Heart right ventricle (tissue), 16 donors: ENCODE measurements at regions not wholly inside any gene's neighbourhood (a gene's known extent, or its start where the extent isn't known, plus 50 kb on each side); places are given as distances from the start of the nearest gene placed in this dataset.

ENCODE experiments used
- ATAC-seq, 8 donors: fragments of 200-7000 bp; cut with Tn5 transposase; one replicate each; pipeline ENCODE4 v1.9.1; 2020; ENCODE audit warnings: mild to moderate bottlenecking in 8 of 8, moderate library complexity in 8 of 8, moderate number of reproducible peaks in 1 of 8
- DNase-seq, 2 donors: peaks; one replicate each; pipeline ENCODE4 v3.0.0-alpha.2; 2020
- H3K27ac ChIP-seq, 10 donors: fragments of 200-600 bp; sonication (generic) in 2 of 10; one replicate each; pipeline versions ENCODE4 v1.5.0 to v1.8.0; 2020 to 2022; ENCODE audit warnings: mild to moderate bottlenecking in 3 of 10
- H3K27me3 ChIP-seq, 7 donors: fragments of 200-600 bp; one replicate each; pipeline ENCODE4 v1.8.0; 2021 to 2022; ENCODE audit warnings: mild to moderate bottlenecking in 2 of 7
- H3K36me3 ChIP-seq, 9 donors: fragments of 200-600 bp; sonication (generic) in 1 of 9; one replicate each; pipeline versions ENCODE4 v1.5.0 to v1.8.0; 2020 to 2022; ENCODE audit warnings: mild to moderate bottlenecking in 2 of 9
- H3K4me1 ChIP-seq, 9 donors: fragments of 200-600 bp; sonication (generic) in 1 of 9; one replicate each; pipeline versions ENCODE4 v1.5.0 to v1.8.0; 2020 to 2022; ENCODE audit warnings: mild to moderate bottlenecking in 4 of 9
- H3K4me3 ChIP-seq, 10 donors: fragments of 200-600 bp; sonication (generic) in 2 of 10; one replicate each; pipeline versions ENCODE4 v1.5.0 to v1.8.0; 2020 to 2022; ENCODE audit warnings: mild to moderate bottlenecking in 7 of 10, moderate library complexity in 2 of 10
- H3K9me3 ChIP-seq, 11 donors: fragments of 200-600 bp in 10 of 11; sonication (generic) in 2 of 11; one replicate each; pipeline versions ENCODE4 v1.5.0 to v1.8.0; 2013 to 2022; ENCODE audit warnings: mild to moderate bottlenecking in 2 of 11, control low read depth in 1 of 11, moderate library complexity in 1 of 11
- WGBS, 2 donors: extraction: QIAGEN DNeasy Blood & Tissue Kit; methylation state at CpG; one replicate each; pipeline ENCODE4 v1.1.7; 2013; ENCODE audit warnings: inconsistent platforms in 1 of 2; 5-methylcytosine and 5-hydroxymethylcytosine counted together
- intact Hi-C, 10 donors: fragments of 100-400 bp; cut with DNase I; formaldehyde crosslinking; loops; one replicate each; pipeline versions ENCODE4 v1.11.1 to v1.14.2; 2022
- TF ChIP-seq, protein P1 (sequence below), 9 donors: fragments of 200-600 bp; sonication (generic) in 2 of 9; IDR thresholded peaks; one replicate each; pipeline versions ENCODE4 v1.5.0 to v1.8.0; 2021 to 2022; ENCODE audit warnings: antibody characterized with exemption in 9 of 9, mild to moderate bottlenecking in 5 of 9, moderate library complexity in 1 of 9
- donor health status: Arrhythmogenic right ventricular cardiomyopathy.
- donor health status: ischemic (EF 13 %, LVEDD 7.1; RV severe dilation, severe dysfunction).
- donor health status: healthy with polysubstance abuse.
- donor health status: DM: no; HTN: yes; CAD: no.
- donor health status: DM: no; HTN: no; CAD: no.
- donor health status: ischemic (EF 25% LVEDD 6.9; RV normal size, moderate dysfunction).
- donor health status: ischemic (EF 25% LVEDD 5.7; RV mildly dilated, moderate dysfunction).
- donor health status: healthy.
- donor health status: DM: yes; HTN: yes; CAD: no.
- donor health status: Ischemic cardiomyopathy.
- donor health status: ischemic (EF 35%, LVEDD 5.7; RV mildly dilated, moderate dysfunction).
- donor health status: nonischemic (EF 11% LVEDD 7.7; RV severe dilation, severe dysfunction).
- donor health status: DM: yes; HTN: yes; CAD: no.
- donor health status: PGD.
- donor health status: ischemic (EF 29% LVEDD 5.4; RV normal size, mild dysfunction).
- donor health status: nonischemic (EF 23%, LVEDD 6.1; RV moderate dilation, normal function).

DNA sequence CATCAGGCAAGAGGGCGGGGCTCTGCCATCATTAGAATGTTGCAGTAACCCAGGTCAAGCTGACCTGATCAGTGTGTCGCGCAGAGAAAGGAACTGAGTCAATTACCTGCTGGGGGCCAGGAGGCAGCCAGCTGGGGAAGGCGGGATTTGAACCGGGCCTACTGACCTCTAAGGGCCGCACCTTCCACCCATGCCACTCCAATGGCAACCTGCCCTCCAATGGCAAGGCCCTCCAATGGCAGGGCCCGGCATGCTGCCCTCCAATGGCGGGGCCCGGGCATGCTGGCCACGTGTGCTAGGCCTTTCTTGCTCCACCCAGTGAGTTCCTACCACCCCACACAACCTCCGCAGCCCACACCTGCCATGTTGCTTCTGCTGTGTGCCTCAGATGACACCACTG, 407.6 kb downstream of the CTTN start:
- Histone ChIP-seq H3K27me3 (peaks cover 0 to 10% (median 0%) of the 10 kb centered on the region in 7 donors), H3K36me3 (no peaks in the 10 kb centered on the region), H3K4me3 (no peak overlapping the region), H3K4me1 (no peaks in the 10 kb centered on the region), H3K9me3 (no peaks in the 10 kb centered on the region), H3K27ac (no peak overlapping the region)
- intact Hi-C loops: no loop called here
- DNase-seq (no peak), ATAC-seq (no peak)
- TF ChIP-seq, protein P1, sequence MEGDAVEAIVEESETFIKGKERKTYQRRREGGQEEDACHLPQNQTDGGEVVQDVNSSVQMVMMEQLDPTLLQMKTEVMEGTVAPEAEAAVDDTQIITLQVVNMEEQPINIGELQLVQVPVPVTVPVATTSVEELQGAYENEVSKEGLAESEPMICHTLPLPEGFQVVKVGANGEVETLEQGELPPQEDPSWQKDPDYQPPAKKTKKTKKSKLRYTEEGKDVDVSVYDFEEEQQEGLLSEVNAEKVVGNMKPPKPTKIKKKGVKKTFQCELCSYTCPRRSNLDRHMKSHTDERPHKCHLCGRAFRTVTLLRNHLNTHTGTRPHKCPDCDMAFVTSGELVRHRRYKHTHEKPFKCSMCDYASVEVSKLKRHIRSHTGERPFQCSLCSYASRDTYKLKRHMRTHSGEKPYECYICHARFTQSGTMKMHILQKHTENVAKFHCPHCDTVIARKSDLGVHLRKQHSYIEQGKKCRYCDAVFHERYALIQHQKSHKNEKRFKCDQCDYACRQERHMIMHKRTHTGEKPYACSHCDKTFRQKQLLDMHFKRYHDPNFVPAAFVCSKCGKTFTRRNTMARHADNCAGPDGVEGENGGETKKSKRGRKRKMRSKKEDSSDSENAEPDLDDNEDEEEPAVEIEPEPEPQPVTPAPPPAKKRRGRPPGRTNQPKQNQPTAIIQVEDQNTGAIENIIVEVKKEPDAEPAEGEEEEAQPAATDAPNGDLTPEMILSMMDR (IDR thresholded peaks at IDR 0.05): no peak
- 90 to 92% methylated on average over 11 of the region's 11 CpGs for WGBS, 2 donors

DNA sequence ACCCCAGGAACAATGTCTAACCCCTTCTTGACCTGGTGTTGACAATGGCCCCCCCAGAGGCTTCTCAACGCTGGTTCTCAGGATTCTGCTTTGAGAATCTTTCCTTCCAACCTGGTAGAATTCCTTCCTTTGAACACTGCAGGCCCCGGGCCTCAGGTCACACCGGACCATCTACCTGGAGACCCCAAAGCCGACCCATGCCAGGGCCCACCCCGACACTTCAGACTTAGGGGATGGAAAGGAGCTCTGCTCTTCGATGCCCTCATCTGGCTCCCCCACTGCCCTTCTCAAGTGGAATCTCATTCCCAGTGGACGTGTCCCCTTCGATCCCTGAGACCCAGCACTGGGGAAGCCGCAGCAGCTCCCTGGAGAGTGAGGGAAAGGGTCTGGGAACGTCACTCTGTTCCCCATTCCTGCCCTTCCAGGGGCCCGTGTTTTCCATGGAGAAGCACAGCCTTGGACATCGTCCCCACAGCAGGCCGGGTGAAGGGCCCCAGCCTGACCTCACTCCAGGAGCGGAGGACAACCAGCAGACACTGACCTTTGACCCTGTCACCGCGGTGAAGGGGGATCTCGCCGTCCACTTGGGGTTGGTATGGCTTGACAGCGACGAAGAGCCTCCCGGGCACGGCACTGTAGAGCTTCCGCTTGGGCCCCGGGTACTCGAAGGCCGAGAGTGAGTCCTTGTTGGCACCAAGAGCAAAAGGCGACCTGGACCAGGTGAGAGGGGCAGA, 408.3 kb downstream of the CTTN start:
- Histone ChIP-seq H3K4me1 (no peaks in the 10 kb centered on the region), H3K9me3 (no peaks in the 10 kb centered on the region), H3K4me3 (no peak overlapping the region), H3K27ac (no peak overlapping the region), H3K27me3 (peaks cover 0 to 14% (median 0%) of the 10 kb centered on the region in 7 donors), H3K36me3 (no peaks in the 10 kb centered on the region)
- DNase-seq (no peak), ATAC-seq (no peak)
- 87 to 91% methylated on average over 27 of the region's 27 CpGs for WGBS, 2 donors
- intact Hi-C loops: no loop called here
- TF ChIP-seq, protein P1 (IDR thresholded peaks at IDR 0.05): no peak

GRCh38 chr11:70807195-70807543, 408.8 kb downstream of the CTTN start:
- TF ChIP-seq, protein P1 (IDR thresholded peaks at IDR 0.05): no peak
- Histone ChIP-seq H3K36me3 (no peaks in the 10 kb centered on the region), H3K9me3 (no peaks in the 10 kb centered on the region), H3K4me1 (no peaks in the 10 kb centered on the region), H3K4me3 (no peak overlapping the region), H3K27me3 (peaks cover 0 to 14% (median 0%) of the 10 kb centered on the region in 7 donors), H3K27ac (no peak overlapping the region)
- intact Hi-C loops: no loop called here
- ATAC-seq: no peak
- no peak for DNase-seq
- 90 to 95% methylated on average over 12 of the region's 12 CpGs for WGBS, 2 donors

DNA sequence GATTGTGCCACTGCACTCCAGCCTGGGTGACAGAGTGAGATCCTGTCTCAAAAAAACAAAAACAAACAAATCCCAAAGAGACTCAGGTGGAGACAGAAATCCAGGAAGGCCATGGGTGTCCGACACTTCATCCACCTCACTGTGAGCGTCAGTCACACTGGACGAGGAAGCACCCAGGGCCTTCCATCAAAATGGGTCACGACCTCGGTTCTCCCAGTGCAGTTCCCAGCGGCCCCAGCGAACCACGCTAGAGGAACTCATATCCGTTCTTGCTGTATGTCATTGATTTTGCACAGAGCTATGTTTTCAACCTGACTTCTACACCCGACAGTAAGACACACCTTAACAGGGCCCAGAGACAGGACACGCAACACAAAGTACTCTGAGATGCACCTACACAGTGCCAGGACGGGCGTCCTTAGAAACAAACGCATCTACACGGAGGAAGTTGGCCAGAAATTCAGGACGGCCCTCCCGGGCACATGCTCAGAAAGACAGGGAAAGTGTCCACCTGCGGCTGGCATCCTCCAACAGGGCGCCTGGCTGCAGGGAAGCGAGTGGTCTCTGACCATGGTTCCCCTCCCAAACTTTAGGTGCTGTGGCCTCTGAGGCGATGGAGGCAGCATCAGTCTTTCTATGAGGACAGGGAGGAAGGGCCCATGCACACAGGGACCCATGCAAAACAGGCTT, 410.5 kb downstream of the CTTN start:
- 85 to 86% methylated on average over 21 of the region's 21 CpGs for WGBS, 2 donors
- H3K4me3 ChIP-seq: no peak overlapping the region
- no peaks in the 10 kb centered on the region for H3K9me3 ChIP-seq
- no peaks in the 10 kb centered on the region for H3K36me3 ChIP-seq
- ATAC-seq (no peak), DNase-seq (no peak)
- H3K4me1 ChIP-seq: no peaks in the 10 kb centered on the region
- intact Hi-C loops: no loop called here
- H3K27ac ChIP-seq: no peak overlapping the region
- peaks cover 0 to 14% (median 0%) of the 10 kb centered on the region in 7 donors for H3K27me3 ChIP-seq
- TF ChIP-seq, protein P1 (IDR thresholded peaks at IDR 0.05): no peak
